Neural progenitor cell (in vitro differentiated cells): ENCODE measurements at regions not wholly inside any gene's neighbourhood (a gene's known extent, or its start where the extent isn't known, plus 50 kb on each side); places are given as distances from the start of the nearest gene placed in this dataset.

Experiments used
- DNase-seq: peaks from one replicate; pipeline ENCODE4 v3.0.0-alpha.2; 2016; ENCODE audit warnings: low spot score
- H2AFZ ChIP-seq: fragments of 200-600 bp; sonication (generic); replicated peaks from 2 replicates; pipeline ENCODE4 v1.6.1; 2016; ENCODE audit warnings: antibody characterized with exemption
- H3F3A ChIP-seq: fragments of 200-600 bp; sonication (generic); 2 replicates; pipeline ENCODE4 v1.6.1; 2016; ENCODE audit warnings: antibody characterized with exemption, low read depth
- H3K27ac ChIP-seq: fragments of 200-600 bp; sonication (generic); 2 replicates; pipeline ENCODE4 v1.5.1; 2016; ENCODE audit warnings: mild to moderate bottlenecking
- H3K27me3 ChIP-seq: fragments of 200-600 bp; sonication (generic); 2 replicates; pipeline ENCODE4 v1.6.1; 2016; ENCODE audit warnings: mild to moderate bottlenecking, moderate library complexity
- H3K36me3 ChIP-seq: fragments of 200-600 bp; sonication (generic); 2 replicates; pipeline ENCODE4 v1.5.1; 2016
- H3K4me1 ChIP-seq: fragments of 200-600 bp; sonication (generic); 2 replicates; pipeline ENCODE4 v1.6.1; 2016; ENCODE audit warnings: mixed run types
- H3K4me2 ChIP-seq: fragments of 200-600 bp; sonication (generic); 2 replicates; pipeline ENCODE4 v1.6.1; 2016
- H3K4me3 ChIP-seq: fragments of 200-600 bp; sonication (generic); 2 replicates; pipeline ENCODE4 v1.5.1; 2016
- H3K79me2 ChIP-seq: fragments of 200-600 bp; sonication (generic); 2 replicates; pipeline ENCODE4 v1.6.1; 2016; ENCODE audit warnings: low read depth
- H3K9ac ChIP-seq: fragments of 200-600 bp; sonication (generic); 2 replicates; pipeline ENCODE4 v1.6.1; 2016
- H3K9me3 ChIP-seq: fragments of 200-600 bp; sonication (generic); 2 replicates; pipeline ENCODE4 v1.5.1; 2016; ENCODE audit warnings: low read depth
- H4K20me1 ChIP-seq: fragments of 200-600 bp; sonication (generic); 2 replicates; pipeline ENCODE4 v1.6.1; 2016; ENCODE audit warnings: low read depth
- H3K27ac Mint-ChIP-seq: 3 replicates; pipeline ENCODE4 v1.8.0; 2021; ENCODE audit warnings: mixed read lengths
- H3K27me3 Mint-ChIP-seq: 2 replicates; pipeline ENCODE4 v1.8.0; 2022; ENCODE audit warnings: low read depth, mild to moderate bottlenecking, inconsistent platforms, moderate library complexity, mixed read lengths; ENCODE audit not compliant: insufficient read depth
- H3K36me3 Mint-ChIP-seq: 3 replicates; pipeline ENCODE4 v1.8.0; 2021; ENCODE audit warnings: mixed read lengths
- H3K4me1 Mint-ChIP-seq: 3 replicates; pipeline ENCODE4 v1.8.0; 2021; ENCODE audit warnings: mixed read lengths
- H3K4me3 Mint-ChIP-seq: 3 replicates; pipeline ENCODE4 v1.8.0; 2021; ENCODE audit warnings: mild to moderate bottlenecking, moderate library complexity, mixed read lengths
- H3K9me3 Mint-ChIP-seq: 3 replicates; pipeline ENCODE4 v1.8.0; 2020; ENCODE audit warnings: mixed read lengths
- EZH2 ChIP-seq: fragments of 200-600 bp; sonication (generic); IDR thresholded peaks from 2 replicates; pipeline ENCODE4 v1.6.1; 2017; ENCODE audit warnings: antibody characterized with exemption, mild to moderate bottlenecking, moderate library complexity
- EZH2phosphoT487 ChIP-seq: fragments of 200-600 bp; sonication (generic); IDR thresholded peaks from 2 replicates; pipeline ENCODE4 v1.6.1; 2017; ENCODE audit warnings: antibody characterized with exemption
- TF ChIP-seq, protein P1 (sequence below): fragments of 200-600 bp; sonication (generic); IDR thresholded peaks from 2 replicates; pipeline ENCODE4 v1.5.1; 2017; ENCODE audit warnings: antibody characterized with exemption, mild to moderate bottlenecking

DNA sequence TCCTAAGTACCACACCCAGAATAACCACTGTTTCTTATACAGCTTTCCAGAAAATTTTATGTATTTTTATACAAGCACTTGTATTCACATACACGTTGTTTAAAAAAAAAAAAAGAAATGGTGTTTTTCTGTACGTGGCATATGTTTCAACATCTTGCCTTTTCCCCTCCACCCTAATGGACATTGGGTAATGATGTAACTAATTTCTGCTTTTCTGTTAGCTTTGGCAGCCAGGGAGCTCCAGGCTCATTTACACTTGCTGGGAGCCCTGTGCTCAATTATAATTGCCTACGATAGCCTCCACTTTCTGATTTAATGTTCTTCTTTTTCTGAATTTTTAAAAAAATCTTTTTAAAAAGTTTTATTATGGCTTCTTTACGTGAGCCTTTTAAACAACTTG lies 352.4 kb downstream of the UTRN start:
- H3K27me3 Mint-ChIP-seq: no peaks in the 10 kb centered on the region
- H3K27ac ChIP-seq: no peak overlapping the region
- H3K4me1 Mint-ChIP-seq: no peaks in the 10 kb centered on the region
- no peaks in the 10 kb centered on the region for H3K79me2 ChIP-seq
- no peaks in the 10 kb centered on the region for H3K36me3 ChIP-seq
- no peak overlapping the region for H2AFZ ChIP-seq
- H3K36me3 Mint-ChIP-seq: no peaks in the 10 kb centered on the region
- no peaks in the 10 kb centered on the region for H3K9me3 ChIP-seq
- H3K4me3 Mint-ChIP-seq: no peak overlapping the region
- no peaks in the 10 kb centered on the region for H3K4me1 ChIP-seq
- no peak for TF ChIP-seq EZH2
- TF ChIP-seq EZH2phosphoT487: no peak
- TF ChIP-seq, protein P1, sequence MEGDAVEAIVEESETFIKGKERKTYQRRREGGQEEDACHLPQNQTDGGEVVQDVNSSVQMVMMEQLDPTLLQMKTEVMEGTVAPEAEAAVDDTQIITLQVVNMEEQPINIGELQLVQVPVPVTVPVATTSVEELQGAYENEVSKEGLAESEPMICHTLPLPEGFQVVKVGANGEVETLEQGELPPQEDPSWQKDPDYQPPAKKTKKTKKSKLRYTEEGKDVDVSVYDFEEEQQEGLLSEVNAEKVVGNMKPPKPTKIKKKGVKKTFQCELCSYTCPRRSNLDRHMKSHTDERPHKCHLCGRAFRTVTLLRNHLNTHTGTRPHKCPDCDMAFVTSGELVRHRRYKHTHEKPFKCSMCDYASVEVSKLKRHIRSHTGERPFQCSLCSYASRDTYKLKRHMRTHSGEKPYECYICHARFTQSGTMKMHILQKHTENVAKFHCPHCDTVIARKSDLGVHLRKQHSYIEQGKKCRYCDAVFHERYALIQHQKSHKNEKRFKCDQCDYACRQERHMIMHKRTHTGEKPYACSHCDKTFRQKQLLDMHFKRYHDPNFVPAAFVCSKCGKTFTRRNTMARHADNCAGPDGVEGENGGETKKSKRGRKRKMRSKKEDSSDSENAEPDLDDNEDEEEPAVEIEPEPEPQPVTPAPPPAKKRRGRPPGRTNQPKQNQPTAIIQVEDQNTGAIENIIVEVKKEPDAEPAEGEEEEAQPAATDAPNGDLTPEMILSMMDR: no peak
- H3F3A ChIP-seq: no peaks in the 10 kb centered on the region
- H3K27ac Mint-ChIP-seq: no peak overlapping the region
- H4K20me1 ChIP-seq: no peaks in the 10 kb centered on the region
- H3K27me3 ChIP-seq: no peaks in the 10 kb centered on the region
- no peaks in the 10 kb centered on the region for H3K9me3 Mint-ChIP-seq
- H3K4me2 ChIP-seq: no peak overlapping the region
- H3K9ac ChIP-seq: no peak overlapping the region
- no peak for DNase-seq
- H3K4me3 ChIP-seq: no peak overlapping the region

DNA sequence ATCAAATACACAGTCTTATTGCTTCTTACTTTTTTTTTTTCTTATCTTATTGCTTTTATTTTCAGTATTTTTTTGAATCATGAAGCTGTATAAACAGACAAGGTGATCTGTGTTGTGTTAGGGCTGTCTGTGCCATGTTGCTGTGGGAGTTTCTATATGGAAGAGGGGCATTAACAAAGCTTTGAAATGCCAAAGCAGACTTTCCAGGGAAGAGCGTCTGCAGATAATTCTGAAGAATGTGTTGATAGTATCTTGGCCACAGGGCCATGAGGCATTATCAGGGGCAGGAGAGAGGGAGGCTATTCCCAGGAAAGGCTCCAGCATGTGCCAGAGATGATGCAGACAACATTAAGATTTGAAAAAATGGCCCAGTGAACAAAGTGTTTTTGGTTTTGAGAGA lies 354.5 kb downstream of the UTRN start:
- Mint-ChIP-seq H3K9me3 (no peaks in the 10 kb centered on the region), H3K4me3 (no peak overlapping the region), H3K36me3 (no peaks in the 10 kb centered on the region), H3K4me1 (no peaks in the 10 kb centered on the region), H3K27ac (no peak overlapping the region), H3K27me3 (no peaks in the 10 kb centered on the region)
- TF ChIP-seq, protein P1: no peak
- no peak for TF ChIP-seq EZH2
- no peak for TF ChIP-seq EZH2phosphoT487
- Histone ChIP-seq H3K27ac (no peak overlapping the region), H3K9ac (no peak overlapping the region), H3F3A (no peaks in the 10 kb centered on the region), H3K4me1 (peaks cover 7% of the 10 kb centered on the region), H3K79me2 (no peaks in the 10 kb centered on the region), H3K36me3 (no peaks in the 10 kb centered on the region), H4K20me1 (no peaks in the 10 kb centered on the region), H3K9me3 (no peaks in the 10 kb centered on the region), H2AFZ (no peak overlapping the region), H3K4me3 (no peak overlapping the region), H3K4me2 (no peak overlapping the region), H3K27me3 (no peaks in the 10 kb centered on the region)
- no peak for DNase-seq

DNA sequence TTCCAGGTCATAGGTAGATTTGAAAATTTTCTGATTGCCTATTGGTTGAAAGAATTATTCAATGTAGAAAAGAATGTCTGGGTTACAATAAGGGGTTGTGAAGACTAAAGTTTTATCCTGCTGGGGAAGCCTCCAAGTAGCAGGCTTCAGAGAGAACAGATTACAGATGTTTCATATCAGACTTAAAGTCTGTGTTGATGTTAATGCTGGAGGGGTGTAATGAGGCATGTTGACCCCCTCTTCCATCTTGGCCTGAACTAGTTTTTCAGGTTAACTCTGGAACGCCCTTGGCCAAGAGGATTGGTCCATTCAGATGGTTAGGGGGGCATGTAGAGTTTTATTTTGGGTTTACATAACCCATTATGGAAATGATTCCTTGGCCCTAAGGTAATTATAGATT lies 356.2 kb downstream of the UTRN start:
- Mint-ChIP-seq H3K4me1 (peaks cover 3% of the 10 kb centered on the region), H3K36me3 (no peaks in the 10 kb centered on the region), H3K27ac (no peak overlapping the region), H3K4me3 (no peak overlapping the region), H3K27me3 (no peaks in the 10 kb centered on the region), H3K9me3 (no peaks in the 10 kb centered on the region)
- H3K79me2 ChIP-seq: no peaks in the 10 kb centered on the region
- H3K4me1 ChIP-seq: peaks cover 24% of the 10 kb centered on the region
- H3K27ac ChIP-seq: no peak overlapping the region
- no peak overlapping the region for H2AFZ ChIP-seq
- H3K4me2 ChIP-seq: no peak overlapping the region
- TF ChIP-seq EZH2phosphoT487 (no peak), EZH2 (no peak)
- TF ChIP-seq, protein P1: no peak
- no peaks in the 10 kb centered on the region for H3K9me3 ChIP-seq
- no peak overlapping the region for H3K4me3 ChIP-seq
- no peaks in the 10 kb centered on the region for H4K20me1 ChIP-seq
- no peaks in the 10 kb centered on the region for H3K27me3 ChIP-seq
- peaks cover 9% of the 10 kb centered on the region for H3F3A ChIP-seq
- DNase-seq: no peak
- H3K9ac ChIP-seq: no peak overlapping the region
- H3K36me3 ChIP-seq: no peaks in the 10 kb centered on the region

DNA sequence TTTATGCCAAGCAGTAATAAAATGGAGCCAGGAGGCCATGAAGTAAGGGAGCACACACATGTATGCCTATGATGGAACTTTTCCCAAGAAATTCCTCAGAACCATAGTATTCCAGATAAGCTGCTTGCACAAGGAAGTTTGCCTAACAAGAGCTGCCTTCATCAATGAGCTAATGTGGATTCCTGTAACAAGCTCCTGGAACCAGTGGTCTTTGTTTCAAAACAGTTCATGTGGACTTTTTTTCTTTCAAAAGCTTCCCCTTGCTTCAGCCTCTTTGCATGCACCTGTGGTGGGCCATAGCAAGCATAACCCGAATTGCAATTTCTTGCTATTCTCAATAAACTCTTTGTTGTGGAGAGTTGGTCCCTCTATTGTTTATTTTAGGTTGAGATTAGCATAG lies 359.6 kb downstream of the UTRN start:
- peaks cover 2% of the 10 kb centered on the region for H3K27me3 Mint-ChIP-seq
- H3K27ac ChIP-seq: peak overlapping the region; percentile 71
- H3K27ac Mint-ChIP-seq: no peak overlapping the region

More for the DNA sequence above, 359.6 kb downstream of the UTRN start:
- TF ChIP-seq EZH2phosphoT487: no peak
- no peak for TF ChIP-seq EZH2
- TF ChIP-seq, protein P1: no peak
- H3K4me1 Mint-ChIP-seq: peaks cover 3% of the 10 kb centered on the region
- Histone ChIP-seq H3K9ac (no peak overlapping the region), H3F3A (peaks cover 13% of the 10 kb centered on the region), H2AFZ (no peak overlapping the region), H3K4me1 (peaks cover 51% of the 10 kb centered on the region), H3K27me3 (no peaks in the 10 kb centered on the region), H3K36me3 (no peaks in the 10 kb centered on the region), H3K9me3 (no peaks in the 10 kb centered on the region), H3K79me2 (no peaks in the 10 kb centered on the region), H3K4me3 (no peak overlapping the region), H3K4me2 (peak overlapping the region; percentile 39), H4K20me1 (no peaks in the 10 kb centered on the region)
- H3K36me3 Mint-ChIP-seq: no peaks in the 10 kb centered on the region
- no peaks in the 10 kb centered on the region for H3K9me3 Mint-ChIP-seq
- peak; percentile 74 for DNase-seq
- no peak overlapping the region for H3K4me3 Mint-ChIP-seq
